ENCODE measurements at regions not wholly inside any gene's neighbourhood (a gene's known extent, or its start where the extent isn't known, plus 50 kb on each side); places are given as distances from the start of the nearest gene placed in this dataset.
"Not testable (repeated sequence)": the region's sequence is repeated elsewhere in the genome, so short reads cannot be mapped to it uniquely, and the experiment has no call there.

- H3K27ac Mint-ChIP-seq = no peak overlapping the region
- no peaks in the 10 kb centered on the region for H3K36me3 ChIP-seq (ENCODE audit: control insufficient read depth, insufficient read depth, low read length)
- H3K4me3 Mint-ChIP-seq = no peak overlapping the region
- H3K36me3 Mint-ChIP-seq = no peaks in the 10 kb centered on the region
- H3K4me1 Mint-ChIP-seq = no peaks in the 10 kb centered on the region
- no peaks in the 10 kb centered on the region for H3K4me1 ChIP-seq (ENCODE audit: control insufficient read depth, insufficient read depth, low read length, poor library complexity, severe bottlenecking)
- no peaks in the 10 kb centered on the region for H3K27me3 ChIP-seq (ENCODE audit: control insufficient read depth, insufficient read depth, low read length)
- no peak overlapping the region for H3K27ac ChIP-seq (ENCODE audit: insufficient read depth, low read length, poor library complexity, severe bottlenecking)
- no peaks in the 10 kb centered on the region for H3K9me3 ChIP-seq (ENCODE audit: control insufficient read depth in 2 of 2, low read length in 2 of 2)
- H3K4me3 ChIP-seq (ENCODE audit: low read depth, low read length) = no peak overlapping the region
- H3K27me3 Mint-ChIP-seq = no peaks in the 10 kb centered on the region
- no peak for DNase-seq
- no peak for ATAC-seq (ENCODE audit: low read depth in 2 of 2)
- H3K9me3 Mint-ChIP-seq = peaks cover 0 to 6% (median 0%) of the 10 kb centered on the region in 7 donors
Observed at GRCh38 chr13:97537110-97537509, 103.1 kb downstream of the RAP2A start.

- Mint-ChIP-seq H3K4me1 (no peaks in the 10 kb centered on the region), H3K9me3 (peaks cover 0 to 5% (median 0%) of the 10 kb centered on the region in 7 donors), H3K36me3 (no peaks in the 10 kb centered on the region), H3K27me3 (no peaks in the 10 kb centered on the region), H3K27ac (no peak overlapping the region), H3K4me3 (no peak overlapping the region)
- no peak for ATAC-seq (ENCODE audit: low read depth in 2 of 2)
- H3K36me3 ChIP-seq (ENCODE audit: control insufficient read depth, insufficient read depth, low read length) = no peaks in the 10 kb centered on the region
- no peak overlapping the region for H3K4me3 ChIP-seq (ENCODE audit: low read depth, low read length)
- H3K27me3 ChIP-seq (ENCODE audit: control insufficient read depth, insufficient read depth, low read length) = no peaks in the 10 kb centered on the region
- H3K27ac ChIP-seq (ENCODE audit: insufficient read depth, low read length, poor library complexity, severe bottlenecking) = no peak overlapping the region
- H3K4me1 ChIP-seq (ENCODE audit: control insufficient read depth, insufficient read depth, low read length, poor library complexity, severe bottlenecking) = no peaks in the 10 kb centered on the region
- no peak for DNase-seq
- no peaks in the 10 kb centered on the region for H3K9me3 ChIP-seq (ENCODE audit: control insufficient read depth in 2 of 2, low read length in 2 of 2)
Observed at GRCh38 chr13:97538203-97538602, 104.2 kb downstream of the RAP2A start.

- H3K9me3 Mint-ChIP-seq = peaks cover 0 to 4% (median 0%) of the 10 kb centered on the region in 7 donors
- Histone ChIP-seq H3K36me3 (ENCODE audit: control insufficient read depth, insufficient read depth, low read length) (no peaks in the 10 kb centered on the region), H3K4me3 (ENCODE audit: low read depth, low read length) (no peak overlapping the region), H3K4me1 (ENCODE audit: control insufficient read depth, insufficient read depth, low read length, poor library complexity, severe bottlenecking) (no peaks in the 10 kb centered on the region), H3K27me3 (ENCODE audit: control insufficient read depth, insufficient read depth, low read length) (no peaks in the 10 kb centered on the region), H3K27ac (ENCODE audit: insufficient read depth, low read length, poor library complexity, severe bottlenecking) (no peak overlapping the region), H3K9me3 (ENCODE audit: control insufficient read depth in 2 of 2, low read length in 2 of 2) (no peaks in the 10 kb centered on the region)
- H3K27ac Mint-ChIP-seq = no peak overlapping the region
- H3K4me1 Mint-ChIP-seq = no peaks in the 10 kb centered on the region
- DNase-seq = no peak
- no peaks in the 10 kb centered on the region for H3K27me3 Mint-ChIP-seq
- H3K4me3 Mint-ChIP-seq = no peak overlapping the region
- ATAC-seq (ENCODE audit: low read depth in 2 of 2) = no peak
- H3K36me3 Mint-ChIP-seq = no peaks in the 10 kb centered on the region
Observed at GRCh38 chr13:97539651-97540610, 106.0 kb downstream of the RAP2A start.

GRCh38 chr13:97540696-97541095, 106.7 kb downstream of the RAP2A start:
- Mint-ChIP-seq H3K36me3 (no peaks in the 10 kb centered on the region), H3K27ac (no peak overlapping the region), H3K9me3 (peaks cover 0 to 4% (median 0%) of the 10 kb centered on the region in 7 donors), H3K4me3 (no peak overlapping the region), H3K4me1 (no peaks in the 10 kb centered on the region), H3K27me3 (no peaks in the 10 kb centered on the region)
- H3K4me3 ChIP-seq (ENCODE audit: low read depth, low read length) = no peak overlapping the region
- no peaks in the 10 kb centered on the region for H3K9me3 ChIP-seq (ENCODE audit: control insufficient read depth in 2 of 2, low read length in 2 of 2)
- H3K27me3 ChIP-seq (ENCODE audit: control insufficient read depth, insufficient read depth, low read length) = no peaks in the 10 kb centered on the region
- DNase-seq (no peak), ATAC-seq (ENCODE audit: low read depth in 2 of 2) (no peak)
- no peak overlapping the region for H3K27ac ChIP-seq (ENCODE audit: insufficient read depth, low read length, poor library complexity, severe bottlenecking)
- H3K4me1 ChIP-seq (ENCODE audit: control insufficient read depth, insufficient read depth, low read length, poor library complexity, severe bottlenecking) = no peaks in the 10 kb centered on the region
- H3K36me3 ChIP-seq (ENCODE audit: control insufficient read depth, insufficient read depth, low read length) = no peaks in the 10 kb centered on the region

- no peak overlapping the region for H3K27ac Mint-ChIP-seq
- H3K4me1 ChIP-seq (ENCODE audit: control insufficient read depth, insufficient read depth, low read length, poor library complexity, severe bottlenecking) = no peaks in the 10 kb centered on the region
- H3K36me3 Mint-ChIP-seq = no peaks in the 10 kb centered on the region
- peaks cover 0 to 3% (median 0%) of the 10 kb centered on the region in 4 donors for H3K4me1 Mint-ChIP-seq
- H3K4me3 Mint-ChIP-seq = no peak overlapping the region
- H3K27ac ChIP-seq (ENCODE audit: insufficient read depth, low read length, poor library complexity, severe bottlenecking) = no peak overlapping the region
- DNase-seq (no peak), ATAC-seq (ENCODE audit: low read depth in 2 of 2) (no peak)
- no peak overlapping the region for H3K4me3 ChIP-seq (ENCODE audit: low read depth, low read length)
- peaks cover 0 to 4% (median 0%) of the 10 kb centered on the region in 7 donors for H3K9me3 Mint-ChIP-seq
- no peaks in the 10 kb centered on the region for H3K27me3 ChIP-seq (ENCODE audit: control insufficient read depth, insufficient read depth, low read length)
- no peaks in the 10 kb centered on the region for H3K36me3 ChIP-seq (ENCODE audit: control insufficient read depth, insufficient read depth, low read length)
- no peaks in the 10 kb centered on the region for H3K9me3 ChIP-seq (ENCODE audit: control insufficient read depth in 2 of 2, low read length in 2 of 2)
- no peaks in the 10 kb centered on the region for H3K27me3 Mint-ChIP-seq
Observed at GRCh38 chr13:97542102-97542685, 108.2 kb downstream of the RAP2A start.

GRCh38 chr13:97544031-97544765, 110.2 kb downstream of the RAP2A start:
- peaks cover 0 to 3% (median 0%) of the 10 kb centered on the region in 4 donors for H3K4me1 Mint-ChIP-seq
- H3K36me3 Mint-ChIP-seq = no peaks in the 10 kb centered on the region

GRCh38 chr13:97544971-97545499, 111.1 kb downstream of the RAP2A start:
- not testable (repeated sequence) for H3K4me3 ChIP-seq (ENCODE audit: low read depth, low read length); H3K4me3 Mint-ChIP-seq; H3K4me1 Mint-ChIP-seq; H3K4me1 ChIP-seq (ENCODE audit: control insufficient read depth, insufficient read depth, low read length, poor library complexity, severe bottlenecking); H3K36me3 Mint-ChIP-seq; H3K9me3 ChIP-seq (ENCODE audit: control insufficient read depth in 2 of 2, low read length in 2 of 2); H3K27ac ChIP-seq (ENCODE audit: insufficient read depth, low read length, poor library complexity, severe bottlenecking); H3K27me3 Mint-ChIP-seq; ATAC-seq (ENCODE audit: low read depth in 2 of 2); H3K36me3 ChIP-seq (ENCODE audit: control insufficient read depth, insufficient read depth, low read length); DNase-seq; H3K27ac Mint-ChIP-seq; H3K27me3 ChIP-seq (ENCODE audit: control insufficient read depth, insufficient read depth, low read length); H3K9me3 Mint-ChIP-seq

More at GRCh38 chr13:97544031-97544765, 110.2 kb downstream of the RAP2A start:
- peaks cover 0 to 6% (median 0%) of the 10 kb centered on the region in 7 donors for H3K9me3 Mint-ChIP-seq
- ATAC-seq (ENCODE audit: low read depth in 2 of 2) = no peak
- H3K27me3 ChIP-seq (ENCODE audit: control insufficient read depth, insufficient read depth, low read length) = no peaks in the 10 kb centered on the region
- no peaks in the 10 kb centered on the region for H3K36me3 ChIP-seq (ENCODE audit: control insufficient read depth, insufficient read depth, low read length)
- no peak overlapping the region for H3K4me3 ChIP-seq (ENCODE audit: low read depth, low read length)
- no peaks in the 10 kb centered on the region for H3K27me3 Mint-ChIP-seq
- H3K4me3 Mint-ChIP-seq = no peak overlapping the region
- H3K27ac Mint-ChIP-seq = no peak overlapping the region
- no peaks in the 10 kb centered on the region for H3K4me1 ChIP-seq (ENCODE audit: control insufficient read depth, insufficient read depth, low read length, poor library complexity, severe bottlenecking)
- H3K27ac ChIP-seq (ENCODE audit: insufficient read depth, low read length, poor library complexity, severe bottlenecking) = no peak overlapping the region
- no peak for DNase-seq
- H3K9me3 ChIP-seq (ENCODE audit: control insufficient read depth in 2 of 2, low read length in 2 of 2) = no peaks in the 10 kb centered on the region

All from CD4-positive, CD25-positive, alpha-beta regulatory T cell (primary cell).